Lower leg skin (tissue), 3 donors: ENCODE measurements at regions not wholly inside any gene's neighbourhood (a gene's known extent, or its start where the extent isn't known, plus 50 kb on each side); places are given as distances from the start of the nearest gene placed in this dataset.

Experiments used
- POLR2A ChIP-seq, 2 donors: fragments of 450-650 bp; IDR thresholded peaks; one replicate each; pipeline ENCODE4 v1.6.1; 2016 to 2017; ENCODE audit warnings: antibody characterized with exemption in 2 of 2, mild to moderate bottlenecking in 1 of 2, moderate library complexity in 1 of 2
- TF ChIP-seq, protein P1 (sequence below), 3 donors: fragments of 450-650 bp; IDR thresholded peaks; one replicate each; pipeline ENCODE4 v1.5.1; 2016; ENCODE audit warnings: antibody characterized with exemption in 3 of 3, mild to moderate bottlenecking in 3 of 3, moderate library complexity in 2 of 3

DNA sequence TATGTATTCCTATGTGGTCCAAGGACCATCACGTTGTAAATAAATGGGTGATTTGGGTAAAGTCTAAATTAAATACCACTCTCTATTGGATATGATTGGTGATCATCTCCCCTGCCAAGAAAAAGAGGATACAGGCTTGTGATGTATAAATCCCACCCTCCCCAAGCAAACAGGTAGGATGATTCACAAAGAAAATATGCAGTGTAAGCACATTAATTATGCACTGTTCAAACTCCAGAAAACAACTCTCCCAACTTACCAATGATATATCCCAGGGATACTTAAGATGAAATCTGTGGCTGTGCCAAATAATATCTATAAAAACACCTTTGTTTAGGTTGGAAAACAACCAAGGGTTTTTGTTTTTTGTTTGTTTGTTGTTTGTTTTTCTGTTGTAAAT lies 795.9 kb downstream of the XPNPEP1 start:
- TF ChIP-seq POLR2A (IDR thresholded peaks at IDR 0.05), result no peak
- TF ChIP-seq, protein P1, sequence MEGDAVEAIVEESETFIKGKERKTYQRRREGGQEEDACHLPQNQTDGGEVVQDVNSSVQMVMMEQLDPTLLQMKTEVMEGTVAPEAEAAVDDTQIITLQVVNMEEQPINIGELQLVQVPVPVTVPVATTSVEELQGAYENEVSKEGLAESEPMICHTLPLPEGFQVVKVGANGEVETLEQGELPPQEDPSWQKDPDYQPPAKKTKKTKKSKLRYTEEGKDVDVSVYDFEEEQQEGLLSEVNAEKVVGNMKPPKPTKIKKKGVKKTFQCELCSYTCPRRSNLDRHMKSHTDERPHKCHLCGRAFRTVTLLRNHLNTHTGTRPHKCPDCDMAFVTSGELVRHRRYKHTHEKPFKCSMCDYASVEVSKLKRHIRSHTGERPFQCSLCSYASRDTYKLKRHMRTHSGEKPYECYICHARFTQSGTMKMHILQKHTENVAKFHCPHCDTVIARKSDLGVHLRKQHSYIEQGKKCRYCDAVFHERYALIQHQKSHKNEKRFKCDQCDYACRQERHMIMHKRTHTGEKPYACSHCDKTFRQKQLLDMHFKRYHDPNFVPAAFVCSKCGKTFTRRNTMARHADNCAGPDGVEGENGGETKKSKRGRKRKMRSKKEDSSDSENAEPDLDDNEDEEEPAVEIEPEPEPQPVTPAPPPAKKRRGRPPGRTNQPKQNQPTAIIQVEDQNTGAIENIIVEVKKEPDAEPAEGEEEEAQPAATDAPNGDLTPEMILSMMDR (IDR thresholded peaks at IDR 0.05), result no peak
